Nephron progenitor cell (in vitro differentiated cells): ENCODE measurements at regions not wholly inside any gene's neighbourhood (a gene's known extent, or its start where the extent isn't known, plus 50 kb on each side); places are given as distances from the start of the nearest gene placed in this dataset.

Source experiments
- DNase-seq: peaks from one replicate; pipeline ENCODE4 v3.0.0; 2021
- H3K27ac Mint-ChIP-seq: 2 replicates; pipeline ENCODE4 v1.8.0; 2021; ENCODE audit warnings: mild to moderate bottlenecking, moderate library complexity, mixed read lengths
- H3K27me3 Mint-ChIP-seq: 2 replicates; pipeline ENCODE4 v1.8.0; 2021; ENCODE audit warnings: mild to moderate bottlenecking, low read depth, mixed read lengths; ENCODE audit not compliant: poor library complexity
- H3K36me3 Mint-ChIP-seq: 2 replicates; pipeline ENCODE4 v1.8.0; 2021; ENCODE audit warnings: low read depth, mixed read lengths
- H3K4me1 Mint-ChIP-seq: 2 replicates; pipeline ENCODE4 v1.8.0; 2021; ENCODE audit warnings: mixed read lengths
- H3K4me3 Mint-ChIP-seq: 2 replicates; pipeline ENCODE4 v1.8.0; 2021; ENCODE audit warnings: mild to moderate bottlenecking, moderate library complexity, mixed read lengths
- H3K9me3 Mint-ChIP-seq: 2 replicates; pipeline ENCODE4 v1.8.0; 2021; ENCODE audit warnings: mild to moderate bottlenecking, moderate library complexity, mixed read lengths
- TF ChIP-seq, protein P1 (sequence below): fragments of 200-600 bp; sonication (generic); IDR thresholded peaks from 2 replicates; pipeline ENCODE4 v1.5.0; 2021; ENCODE audit warnings: antibody characterized with exemption

DNA sequence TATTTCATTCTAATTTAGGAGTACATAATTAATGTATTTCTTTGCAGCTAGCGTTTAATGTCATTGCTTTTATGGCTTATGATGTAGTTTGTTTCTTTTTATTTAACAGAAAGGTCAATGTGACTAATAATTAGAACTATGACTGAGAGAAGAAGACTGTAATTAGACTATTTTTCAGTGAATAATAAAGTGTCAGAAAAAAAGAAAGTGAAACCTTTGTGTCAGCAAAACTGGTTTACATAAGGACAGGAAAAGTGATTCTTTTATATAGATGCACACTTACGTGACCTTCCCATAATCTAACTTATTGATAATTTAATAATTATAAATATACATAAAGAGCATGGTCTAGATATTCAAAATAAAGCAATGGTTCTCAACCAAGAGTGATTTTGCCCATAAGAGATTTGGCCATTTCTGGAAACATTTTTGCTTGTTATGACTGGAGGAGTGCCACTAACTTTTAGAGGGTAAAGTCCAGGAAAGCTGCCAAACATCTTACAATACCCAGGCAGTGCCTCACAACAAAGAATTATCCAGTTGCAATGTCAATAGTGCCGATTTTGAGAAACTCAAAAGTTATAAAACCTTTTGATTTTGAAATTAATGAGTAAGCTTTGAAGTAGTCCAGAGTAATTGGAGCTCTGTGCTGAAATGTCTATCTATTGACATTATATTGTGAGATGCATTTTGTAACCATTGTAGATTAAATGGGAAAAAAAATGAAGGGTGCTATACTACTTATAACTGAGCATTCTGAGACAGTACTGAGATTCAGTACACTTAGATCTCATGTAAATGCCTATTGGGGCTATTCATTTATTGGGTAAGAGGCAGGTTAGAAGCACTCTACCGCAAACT is 227.1 kb downstream of the C12orf50 start:
- Mint-ChIP-seq H3K27ac (no peak overlapping the region), H3K4me1 (no peaks in the 10 kb centered on the region), H3K4me3 (no peak overlapping the region), H3K36me3 (no peaks in the 10 kb centered on the region), H3K9me3 (no peaks in the 10 kb centered on the region), H3K27me3 (no peaks in the 10 kb centered on the region)
- TF ChIP-seq, protein P1, sequence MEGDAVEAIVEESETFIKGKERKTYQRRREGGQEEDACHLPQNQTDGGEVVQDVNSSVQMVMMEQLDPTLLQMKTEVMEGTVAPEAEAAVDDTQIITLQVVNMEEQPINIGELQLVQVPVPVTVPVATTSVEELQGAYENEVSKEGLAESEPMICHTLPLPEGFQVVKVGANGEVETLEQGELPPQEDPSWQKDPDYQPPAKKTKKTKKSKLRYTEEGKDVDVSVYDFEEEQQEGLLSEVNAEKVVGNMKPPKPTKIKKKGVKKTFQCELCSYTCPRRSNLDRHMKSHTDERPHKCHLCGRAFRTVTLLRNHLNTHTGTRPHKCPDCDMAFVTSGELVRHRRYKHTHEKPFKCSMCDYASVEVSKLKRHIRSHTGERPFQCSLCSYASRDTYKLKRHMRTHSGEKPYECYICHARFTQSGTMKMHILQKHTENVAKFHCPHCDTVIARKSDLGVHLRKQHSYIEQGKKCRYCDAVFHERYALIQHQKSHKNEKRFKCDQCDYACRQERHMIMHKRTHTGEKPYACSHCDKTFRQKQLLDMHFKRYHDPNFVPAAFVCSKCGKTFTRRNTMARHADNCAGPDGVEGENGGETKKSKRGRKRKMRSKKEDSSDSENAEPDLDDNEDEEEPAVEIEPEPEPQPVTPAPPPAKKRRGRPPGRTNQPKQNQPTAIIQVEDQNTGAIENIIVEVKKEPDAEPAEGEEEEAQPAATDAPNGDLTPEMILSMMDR, result no peak
- DNase-seq, result no peak

GRCh38 chr12:87796961-87797516 is 232.2 kb downstream of the C12orf50 start:
- H3K36me3 Mint-ChIP-seq, result no peaks in the 10 kb centered on the region
- H3K9me3 Mint-ChIP-seq, result no peaks in the 10 kb centered on the region
- TF ChIP-seq, protein P1, result no peak
- no peaks in the 10 kb centered on the region for H3K4me1 Mint-ChIP-seq
- no peak overlapping the region for H3K4me3 Mint-ChIP-seq
- no peak for DNase-seq
- no peak overlapping the region for H3K27ac Mint-ChIP-seq
- H3K27me3 Mint-ChIP-seq, result no peaks in the 10 kb centered on the region

- no peaks in the 10 kb centered on the region for H3K36me3 Mint-ChIP-seq
- H3K27me3 Mint-ChIP-seq, result no peaks in the 10 kb centered on the region
- H3K4me1 Mint-ChIP-seq, result no peaks in the 10 kb centered on the region
- no peaks in the 10 kb centered on the region for H3K9me3 Mint-ChIP-seq
- TF ChIP-seq, protein P1, result no peak
- no peak overlapping the region for H3K27ac Mint-ChIP-seq
- DNase-seq, result no peak
- no peak overlapping the region for H3K4me3 Mint-ChIP-seq
Observed at GRCh38 chr12:87795555-87795954, 233.6 kb downstream of the C12orf50 start.

DNA sequence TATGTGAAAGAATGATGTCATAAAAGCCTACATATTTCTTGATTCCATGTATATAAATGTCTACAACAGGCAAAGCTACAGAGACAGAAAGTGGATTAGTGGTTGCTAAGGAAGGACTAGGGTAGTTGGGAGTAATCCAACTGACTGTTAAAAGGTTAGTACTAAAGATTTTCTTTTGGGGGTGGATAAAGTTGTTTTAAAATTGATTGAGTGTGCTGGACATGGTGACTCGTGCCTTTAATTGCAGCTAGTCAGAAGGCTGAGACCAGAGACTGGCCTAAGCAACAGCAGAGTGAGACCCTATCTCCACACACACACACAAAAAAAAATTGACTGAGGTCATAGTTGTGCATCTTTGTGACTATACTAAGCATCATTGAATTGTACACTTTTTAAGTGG is 234.3 kb downstream of the C12orf50 start:
- no peaks in the 10 kb centered on the region for H3K36me3 Mint-ChIP-seq
- TF ChIP-seq, protein P1, result no peak
- H3K27me3 Mint-ChIP-seq, result no peaks in the 10 kb centered on the region
- no peak for DNase-seq
- H3K9me3 Mint-ChIP-seq, result no peaks in the 10 kb centered on the region
- H3K4me1 Mint-ChIP-seq, result no peaks in the 10 kb centered on the region
- no peak overlapping the region for H3K27ac Mint-ChIP-seq
- H3K4me3 Mint-ChIP-seq, result no peak overlapping the region

GRCh38 chr12:87793131-87793530 is 236.1 kb downstream of the C12orf50 start:
- H3K27me3 Mint-ChIP-seq, result no peaks in the 10 kb centered on the region
- no peak overlapping the region for H3K4me3 Mint-ChIP-seq
- no peak for DNase-seq

More at GRCh38 chr12:87793131-87793530, 236.1 kb downstream of the C12orf50 start:
- Mint-ChIP-seq H3K4me1 (no peaks in the 10 kb centered on the region), H3K27ac (no peak overlapping the region), H3K9me3 (no peaks in the 10 kb centered on the region), H3K36me3 (no peaks in the 10 kb centered on the region)
- TF ChIP-seq, protein P1, result no peak
